Colonic mucosa (tissue), 4 donors: ENCODE measurements at regions not wholly inside any gene's neighbourhood (a gene's known extent, or its start where the extent isn't known, plus 50 kb on each side); places are given as distances from the start of the nearest gene placed in this dataset.

ENCODE experiments used
- DNase-seq: peaks from one replicate; pipeline ENCODE4 v3.0.0-alpha.2; 2020
- H3K27ac ChIP-seq: fragments of 200-600 bp; one replicate; pipeline ENCODE4 v1.8.0; 2021
- H3K27me3 ChIP-seq: fragments of 200-600 bp; one replicate; pipeline ENCODE4 v1.8.0; 2021
- H3K36me3 ChIP-seq: fragments of 200-600 bp; one replicate; pipeline ENCODE4 v1.8.0; 2021
- H3K4me1 ChIP-seq: fragments of 200-600 bp; one replicate; pipeline ENCODE4 v1.8.0; 2021; ENCODE audit warnings: mild to moderate bottlenecking
- H3K4me3 ChIP-seq: fragments of 200-600 bp; one replicate; pipeline ENCODE4 v1.8.0; 2021
- H3K9ac ChIP-seq, 2 donors: one replicate each; pipeline ENCODE4 v1.7.0; 2013; ENCODE audit warnings: control low read depth in 2 of 2, low read depth in 2 of 2, low read length in 2 of 2
- H3K9me3 ChIP-seq: fragments of 200-600 bp; one replicate; pipeline ENCODE4 v1.8.0; 2021
- intact Hi-C: fragments of 100-400 bp; cut with DNase I; formaldehyde crosslinking; loops from one replicate; pipeline ENCODE4 v1.14.1; 2022
- TF ChIP-seq, protein P1 (sequence below): fragments of 200-600 bp; IDR thresholded peaks from one replicate; pipeline ENCODE4 v1.8.0; 2022; ENCODE audit warnings: antibody characterized with exemption, mild to moderate bottlenecking
- donor health status: healthy.
- donor health status: DM: no; HTN: no; CAD: no.
- donor health status: DM: no; HTN: no; CAD: no.

DNA sequence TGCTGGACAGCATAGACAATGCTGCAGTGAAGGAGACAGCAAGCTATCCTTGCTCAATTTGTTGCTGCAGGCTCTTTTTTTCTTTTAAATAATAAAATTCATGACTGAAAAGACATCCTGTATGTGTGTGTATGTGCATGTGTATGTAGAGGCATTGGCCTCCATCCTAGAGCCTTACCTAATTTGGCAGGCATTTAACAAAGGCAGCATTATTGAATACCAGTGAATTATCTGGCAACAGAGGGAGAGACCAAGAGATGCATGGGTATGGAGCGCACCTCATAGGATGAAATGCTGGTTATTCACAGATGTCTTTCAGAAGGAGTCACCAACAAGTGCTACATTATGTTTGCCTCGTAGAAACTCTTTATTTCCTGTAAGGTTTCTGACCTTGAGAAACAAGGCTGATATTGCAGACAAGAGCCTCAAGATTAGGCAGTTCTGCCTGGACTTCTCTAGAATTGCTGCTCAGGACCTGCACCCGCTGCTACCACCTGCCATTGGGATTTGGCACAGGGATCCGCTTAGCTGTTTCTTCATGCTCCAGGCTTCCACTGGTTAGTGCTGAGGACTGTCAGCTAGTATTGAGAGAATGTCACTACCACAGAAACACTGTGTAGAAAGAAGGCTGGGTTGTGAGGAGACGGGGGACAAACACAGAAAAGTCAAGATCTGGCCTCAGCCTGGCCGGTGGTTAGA lies 247.7 kb upstream of the RFX3 start:
- Histone ChIP-seq H3K27ac (no peak overlapping the region), H3K27me3 (no peaks in the 10 kb centered on the region), H3K4me3 (no peak overlapping the region), H3K36me3 (no peaks in the 10 kb centered on the region), H3K9me3 (no peaks in the 10 kb centered on the region), H3K4me1 (no peaks in the 10 kb centered on the region), H3K9ac (no peak overlapping the region)
- TF ChIP-seq, protein P1, sequence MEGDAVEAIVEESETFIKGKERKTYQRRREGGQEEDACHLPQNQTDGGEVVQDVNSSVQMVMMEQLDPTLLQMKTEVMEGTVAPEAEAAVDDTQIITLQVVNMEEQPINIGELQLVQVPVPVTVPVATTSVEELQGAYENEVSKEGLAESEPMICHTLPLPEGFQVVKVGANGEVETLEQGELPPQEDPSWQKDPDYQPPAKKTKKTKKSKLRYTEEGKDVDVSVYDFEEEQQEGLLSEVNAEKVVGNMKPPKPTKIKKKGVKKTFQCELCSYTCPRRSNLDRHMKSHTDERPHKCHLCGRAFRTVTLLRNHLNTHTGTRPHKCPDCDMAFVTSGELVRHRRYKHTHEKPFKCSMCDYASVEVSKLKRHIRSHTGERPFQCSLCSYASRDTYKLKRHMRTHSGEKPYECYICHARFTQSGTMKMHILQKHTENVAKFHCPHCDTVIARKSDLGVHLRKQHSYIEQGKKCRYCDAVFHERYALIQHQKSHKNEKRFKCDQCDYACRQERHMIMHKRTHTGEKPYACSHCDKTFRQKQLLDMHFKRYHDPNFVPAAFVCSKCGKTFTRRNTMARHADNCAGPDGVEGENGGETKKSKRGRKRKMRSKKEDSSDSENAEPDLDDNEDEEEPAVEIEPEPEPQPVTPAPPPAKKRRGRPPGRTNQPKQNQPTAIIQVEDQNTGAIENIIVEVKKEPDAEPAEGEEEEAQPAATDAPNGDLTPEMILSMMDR, result no peak
- DNase-seq, result no peak
- intact Hi-C loops, result no loop called here

DNA sequence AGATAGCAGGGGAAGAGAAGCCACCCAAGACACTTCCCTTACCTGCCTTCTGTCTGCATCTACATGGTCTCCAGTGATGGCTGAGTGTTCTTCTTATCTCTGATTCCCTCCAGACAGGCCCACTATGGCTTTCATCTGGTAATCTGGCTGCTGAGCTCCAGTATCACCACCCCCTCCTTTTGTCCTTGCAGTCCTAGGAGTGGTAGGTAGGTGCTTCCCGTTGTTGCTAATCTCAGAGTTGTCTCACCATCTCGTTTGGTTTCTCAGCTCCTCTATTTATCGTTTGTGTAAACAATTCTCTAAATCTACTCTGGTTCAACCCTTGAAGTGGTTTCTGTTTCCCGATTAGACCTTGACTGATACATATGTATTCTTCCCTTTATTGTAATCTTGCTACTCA lies 243.8 kb upstream of the RFX3 start:
- Histone ChIP-seq H3K36me3 (no peaks in the 10 kb centered on the region), H3K4me3 (no peak overlapping the region), H3K9ac (no peak overlapping the region), H3K27me3 (no peaks in the 10 kb centered on the region), H3K27ac (peak overlapping the region; percentile 10), H3K9me3 (no peaks in the 10 kb centered on the region), H3K4me1 (no peaks in the 10 kb centered on the region)
- TF ChIP-seq, protein P1, result no peak
- DNase-seq, result no peak
- intact Hi-C loops, result no loop called here

DNA sequence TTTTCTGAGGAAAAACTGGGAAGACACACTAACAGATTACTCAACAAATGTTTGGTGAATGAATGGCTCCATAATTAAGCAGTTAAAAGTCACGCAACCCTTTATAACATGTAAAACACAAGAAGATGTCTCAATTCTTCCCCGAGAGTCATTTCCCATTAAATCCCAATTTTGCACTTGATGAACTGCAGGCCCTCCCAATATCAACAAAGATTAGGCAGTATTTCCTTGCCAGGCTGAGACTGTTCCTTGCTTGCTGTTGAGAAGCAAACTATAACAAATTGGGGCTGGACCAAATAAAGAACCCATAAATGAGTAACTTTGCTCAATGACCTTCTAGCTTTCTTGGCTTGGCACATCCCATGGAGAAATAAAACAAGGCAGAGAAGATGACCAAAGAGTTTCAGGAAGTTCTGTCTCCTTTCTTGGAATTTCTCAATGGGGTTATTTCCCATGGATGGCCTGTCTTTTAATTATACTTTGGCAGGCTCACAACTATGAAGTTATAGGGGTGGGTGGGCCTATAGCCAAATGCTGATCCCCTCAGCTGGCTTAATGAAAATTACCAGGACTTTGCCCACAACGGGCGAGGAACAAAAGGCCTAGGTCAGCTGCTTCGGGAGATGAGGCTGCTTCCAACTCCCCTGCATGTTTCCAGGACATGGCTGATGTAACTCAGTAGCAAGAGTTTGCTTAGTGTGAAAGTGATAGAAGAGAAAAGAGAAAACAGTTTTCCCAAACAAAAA lies 243.1 kb upstream of the RFX3 start:
- Histone ChIP-seq H3K27ac (peak overlapping the region; percentile 10), H3K4me1 (no peaks in the 10 kb centered on the region), H3K9me3 (no peaks in the 10 kb centered on the region), H3K9ac (no peak overlapping the region), H3K27me3 (no peaks in the 10 kb centered on the region), H3K4me3 (no peak overlapping the region), H3K36me3 (no peaks in the 10 kb centered on the region)
- TF ChIP-seq, protein P1, result no peak
- peak; percentile 19 for DNase-seq
- intact Hi-C loops, result no loop called here

DNA sequence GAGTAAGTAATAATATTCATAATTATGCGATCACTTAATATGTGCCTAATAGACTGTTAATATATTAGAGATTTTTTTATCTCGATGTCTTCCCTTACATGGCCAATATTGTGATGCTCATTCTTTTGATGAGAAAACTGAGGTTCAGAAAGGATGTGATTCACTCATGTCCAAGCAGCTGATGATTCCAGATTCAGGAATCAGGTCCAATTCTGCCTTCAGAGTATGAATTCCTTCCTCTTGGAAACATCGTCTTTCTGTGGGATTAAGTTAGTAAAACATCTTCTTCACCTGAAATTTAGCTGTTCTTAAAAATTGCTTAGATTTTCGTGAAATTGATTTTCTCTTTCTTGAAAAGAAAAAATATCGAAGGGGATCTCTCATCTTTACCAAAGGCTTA lies 242.5 kb upstream of the RFX3 start:
- DNase-seq, result no peak
- Histone ChIP-seq H3K9me3 (no peaks in the 10 kb centered on the region), H3K9ac (no peak overlapping the region), H3K4me1 (no peaks in the 10 kb centered on the region), H3K27me3 (no peaks in the 10 kb centered on the region), H3K27ac (peak overlapping the region; percentile 0), H3K36me3 (no peaks in the 10 kb centered on the region), H3K4me3 (no peak overlapping the region)
- intact Hi-C loops, result no loop called here
- TF ChIP-seq, protein P1, result no peak

DNA sequence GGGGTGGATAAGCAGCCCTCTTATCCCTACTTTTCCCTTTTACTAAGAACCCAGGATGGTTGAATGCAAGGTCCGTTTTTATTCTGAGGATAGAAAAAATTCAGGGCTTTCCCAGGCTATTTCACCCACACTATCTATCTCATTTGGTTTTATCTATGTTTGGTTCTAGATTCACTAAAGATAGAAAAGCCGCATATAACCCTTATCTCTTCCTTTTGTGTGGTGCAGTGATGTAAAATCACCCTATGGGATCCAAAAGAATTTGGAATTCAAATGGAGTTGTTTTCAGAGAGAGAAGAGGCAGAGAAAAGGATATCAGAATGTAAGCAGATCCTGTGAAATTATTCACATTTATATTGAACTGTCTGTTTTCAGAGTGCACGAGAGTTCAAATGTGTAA lies 236.3 kb upstream of the RFX3 start:
- Histone ChIP-seq H3K27ac (no peak overlapping the region), H3K9me3 (no peaks in the 10 kb centered on the region), H3K9ac (no peak overlapping the region), H3K27me3 (no peaks in the 10 kb centered on the region), H3K36me3 (no peaks in the 10 kb centered on the region), H3K4me3 (no peak overlapping the region), H3K4me1 (no peaks in the 10 kb centered on the region)
- DNase-seq, result no peak
- TF ChIP-seq, protein P1, result no peak
- intact Hi-C loops, result no loop called here
